OCI-LY1 (cell line): ENCODE measurements at regions not wholly inside any gene's neighbourhood (a gene's known extent, or its start where the extent isn't known, plus 50 kb on each side); places are given as distances from the start of the nearest gene placed in this dataset.

Source experiments
- H2AFZ ChIP-seq: fragments of 200-600 bp; sonication (generic), shearing (Covaris generic); 2 replicates; pipeline ENCODE4 v1.6.0; 2014; ENCODE audit warnings: antibody characterized with exemption, mild to moderate bottlenecking, low read length
- H3F3A ChIP-seq: fragments of 200-600 bp; sonication (generic), shearing (Covaris generic); 2 replicates; pipeline ENCODE4 v1.6.0; 2014; ENCODE audit warnings: mild to moderate bottlenecking, antibody characterized with exemption, low read length, moderate library complexity; ENCODE audit not compliant: insufficient read depth
- H3K27ac ChIP-seq: fragments of 200-600 bp; sonication (generic); 2 replicates; pipeline ENCODE4 v1.5.1; 2014; ENCODE audit warnings: low read length, mixed run types, mild to moderate bottlenecking, low read depth; ENCODE audit not compliant: poor library complexity, severe bottlenecking
- H3K27me3 ChIP-seq: fragments of 200-600 bp; sonication (generic); 2 replicates; pipeline ENCODE4 v1.6.0; 2014; ENCODE audit warnings: antibody characterized with exemption, mild to moderate bottlenecking, low read length, moderate library complexity; ENCODE audit not compliant: insufficient read depth
- H3K36me3 ChIP-seq: fragments of 200-600 bp; sonication (generic); 2 replicates; pipeline ENCODE4 v1.6.1; 2014; ENCODE audit warnings: mild to moderate bottlenecking, antibody characterized with exemption, low read length, moderate library complexity, mixed read lengths; ENCODE audit not compliant: insufficient read depth
- H3K4me1 ChIP-seq: fragments of 200-600 bp; sonication (generic); 2 replicates; pipeline ENCODE4 v1.5.1; 2014; ENCODE audit warnings: mild to moderate bottlenecking, low read length, moderate library complexity; ENCODE audit not compliant: insufficient read depth, severe bottlenecking
- H3K4me2 ChIP-seq: fragments of 200-600 bp; sonication (generic), shearing (Covaris generic); 2 replicates; pipeline ENCODE4 v1.6.1; 2014; ENCODE audit warnings: low read length
- H3K4me3 ChIP-seq: fragments of 200-600 bp; sonication (generic); 2 replicates; pipeline ENCODE4 v1.5.1; 2014; ENCODE audit warnings: low read length, low read depth, mild to moderate bottlenecking, mixed read lengths; ENCODE audit not compliant: poor library complexity, severe bottlenecking
- H3K79me2 ChIP-seq: fragments of 200-600 bp; shearing (Covaris generic); 2 replicates; pipeline ENCODE4 v1.6.1; 2016; ENCODE audit warnings: mixed run types, low read length, mixed read lengths; ENCODE audit not compliant: insufficient read depth
- H3K9ac ChIP-seq: fragments of 200-600 bp; sonication (generic), shearing (Covaris generic); 2 replicates; pipeline ENCODE4 v1.6.1; 2014; ENCODE audit warnings: mild to moderate bottlenecking, low read length, mixed read lengths
- H3K9me2 ChIP-seq: fragments of 200-600 bp; sonication (generic), shearing (Covaris generic); 2 replicates; pipeline ENCODE4 v1.6.1; 2014; ENCODE audit warnings: low read depth, mild to moderate bottlenecking, low read length, mixed read lengths
- H3K9me3 ChIP-seq: fragments of 200-600 bp; shearing (Covaris generic); 2 replicates; pipeline ENCODE4 v1.6.1; 2014; ENCODE audit warnings: low read length, mixed read lengths
- H4K20me1 ChIP-seq: fragments of 200-600 bp; sonication (generic), shearing (Covaris generic); 2 replicates; pipeline ENCODE4 v1.6.0; 2016; ENCODE audit warnings: mild to moderate bottlenecking, low read length; ENCODE audit not compliant: insufficient read depth
- CTCF ChIP-seq: fragments of 200-600 bp; sonication (generic), shearing (Covaris generic); IDR thresholded peaks from 2 replicates; pipeline ENCODE4 v1.5.1; 2017; ENCODE audit warnings: mild to moderate bottlenecking, antibody characterized with exemption, low read length, moderate library complexity, mixed read lengths
- EZH2 ChIP-seq: fragments of 200-600 bp; sonication (generic), shearing (Covaris generic); IDR thresholded peaks from 2 replicates; pipeline ENCODE4 v1.8.0; 2017; ENCODE audit warnings: borderline replicate concordance, mixed run types, mild to moderate bottlenecking, antibody characterized with exemption, low read length, moderate library complexity, mixed read lengths

GRCh38 chr1:105004515-105004914, 1254.8 kb downstream of the AMY1C start:
- Histone ChIP-seq H2AFZ (no peak overlapping the region), H3K36me3 (peaks cover 6% of the 10 kb centered on the region; the same call in 1 of the 2 replicates), H3K9me3 (peaks cover 12% of the 10 kb centered on the region), H3K79me2 (no peaks in the 10 kb centered on the region), H3K27me3 (no peaks in the 10 kb centered on the region), H4K20me1 (no peaks in the 10 kb centered on the region), H3K9ac (no peak overlapping the region), H3F3A (no peaks in the 10 kb centered on the region), H3K4me1 (no peaks in the 10 kb centered on the region), H3K27ac (no peak overlapping the region), H3K9me2 (no peaks in the 10 kb centered on the region), H3K4me2 (no peak overlapping the region), H3K4me3 (no peak overlapping the region)
- TF ChIP-seq CTCF: no peak
- TF ChIP-seq EZH2: no peak

- TF ChIP-seq CTCF: no peak
- no peak for TF ChIP-seq EZH2
- no peaks in the 10 kb centered on the region for H3K27me3 ChIP-seq
- peaks cover 6% of the 10 kb centered on the region; the same call in 1 of the 2 replicates for H3K36me3 ChIP-seq
- H3K27ac ChIP-seq: no peak overlapping the region
- no peaks in the 10 kb centered on the region for H3K9me2 ChIP-seq
- no peak overlapping the region for H2AFZ ChIP-seq
- no peak overlapping the region for H3K4me2 ChIP-seq
- H3K79me2 ChIP-seq: no peaks in the 10 kb centered on the region
- no peak overlapping the region for H3K4me3 ChIP-seq
- H3K9ac ChIP-seq: no peak overlapping the region
- no peaks in the 10 kb centered on the region for H4K20me1 ChIP-seq
- peaks cover 12% of the 10 kb centered on the region for H3K9me3 ChIP-seq
- no peaks in the 10 kb centered on the region for H3F3A ChIP-seq
- H3K4me1 ChIP-seq: no peaks in the 10 kb centered on the region
Measured at GRCh38 chr1:105005594-105006195, 1256.0 kb downstream of the AMY1C start.

GRCh38 chr1:105017587-105017986, 1267.9 kb downstream of the AMY1C start:
- H3K4me3 ChIP-seq: no peak overlapping the region
- TF ChIP-seq CTCF (no peak), EZH2 (no peak)
- H4K20me1 ChIP-seq: no peaks in the 10 kb centered on the region
- H3K36me3 ChIP-seq: no peaks in the 10 kb centered on the region
- H3K9me3 ChIP-seq: no peaks in the 10 kb centered on the region
- H3K4me1 ChIP-seq: no peaks in the 10 kb centered on the region
- no peaks in the 10 kb centered on the region for H3K27me3 ChIP-seq
- no peak overlapping the region for H2AFZ ChIP-seq
- H3K4me2 ChIP-seq: no peak overlapping the region
- no peak overlapping the region for H3K27ac ChIP-seq
- H3K9me2 ChIP-seq: no peaks in the 10 kb centered on the region
- no peaks in the 10 kb centered on the region for H3F3A ChIP-seq
- H3K9ac ChIP-seq: no peak overlapping the region
- H3K79me2 ChIP-seq: no peaks in the 10 kb centered on the region
